GM21619 (cell line): ENCODE measurements at regions not wholly inside any gene's neighbourhood (a gene's known extent, or its start where the extent isn't known, plus 50 kb on each side); places are given as distances from the start of the nearest gene placed in this dataset.

ENCODE experiments used
- ATAC-seq: cut with Tn5 transposase; IDR thresholded peaks from one replicate; pipeline ENCODE4 v1.9.1; 2021; ENCODE audit not compliant: unreplicated experiment

DNA sequence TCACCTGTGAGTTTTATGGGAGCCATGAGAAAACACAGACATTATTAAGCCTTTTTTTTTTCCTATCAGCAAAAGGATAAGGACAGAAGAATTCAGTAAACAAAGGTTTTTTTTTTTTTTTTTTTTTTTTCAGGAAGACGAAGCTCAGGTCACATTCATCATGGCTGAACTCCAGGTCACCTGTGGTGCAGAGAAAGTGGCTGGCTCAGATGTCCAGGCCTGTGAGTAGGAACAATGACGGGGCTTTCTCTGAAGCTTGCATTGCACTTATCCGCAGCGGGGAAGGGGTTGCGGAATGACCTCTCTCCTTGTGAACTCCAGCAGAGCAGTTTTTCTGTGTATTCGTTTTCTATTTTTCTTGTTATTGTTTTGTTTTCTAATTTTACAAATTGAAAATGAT is 759.6 kb upstream of the TMEM132C start:
- no peak for ATAC-seq

DNA sequence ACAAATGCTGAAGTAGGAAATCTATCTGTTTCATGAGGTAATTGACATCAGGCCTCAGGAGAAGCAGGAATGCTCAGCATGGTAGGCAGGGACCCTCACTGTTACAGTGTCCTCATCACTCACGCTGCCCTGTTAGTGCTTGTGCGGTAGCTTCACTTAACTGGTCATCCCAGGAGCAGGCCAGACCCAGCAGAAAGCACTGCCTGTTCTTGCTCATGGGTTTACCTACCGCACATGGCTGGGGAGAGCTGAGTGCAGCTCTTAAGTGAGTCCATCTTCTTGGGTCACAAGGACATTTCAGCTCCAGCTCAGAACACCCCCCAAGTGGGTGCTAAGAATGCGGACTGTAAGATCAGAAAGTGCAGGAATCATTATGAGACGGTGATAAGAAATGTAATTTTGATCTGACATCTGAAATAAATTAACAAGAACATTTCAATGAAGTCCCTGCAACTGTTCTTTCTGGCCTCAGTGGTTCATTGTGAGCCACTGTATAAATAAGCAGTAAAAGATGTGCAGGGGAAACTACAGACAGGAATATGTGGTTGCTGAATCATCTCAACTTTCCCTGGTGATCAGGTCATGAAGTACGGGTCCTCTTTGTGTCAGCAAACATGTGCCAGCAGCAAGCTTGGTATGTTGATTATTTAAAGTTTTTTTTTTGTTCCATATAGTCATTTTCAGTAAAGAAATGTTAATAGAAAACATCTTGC is 757.7 kb upstream of the TMEM132C start:
- no peak for ATAC-seq

DNA sequence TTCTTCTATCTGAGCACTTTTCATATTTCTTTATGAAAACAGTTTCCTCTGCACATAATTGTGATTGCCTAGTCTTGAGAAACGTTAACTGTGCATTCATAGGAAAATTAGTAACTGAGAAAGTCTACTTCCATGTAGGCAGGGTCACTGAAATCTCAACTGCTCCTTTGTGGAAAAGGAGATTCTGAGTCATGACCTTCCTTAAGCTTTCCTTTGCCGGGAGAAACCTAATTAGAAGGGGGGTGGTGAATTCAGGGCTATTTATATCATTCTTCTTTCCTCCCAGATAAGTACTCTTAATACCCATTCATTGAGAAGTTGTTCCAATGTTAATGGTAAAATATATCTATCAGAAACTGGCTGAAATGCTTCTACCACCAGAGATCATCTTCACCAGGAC is 751.0 kb upstream of the TMEM132C start:
- no peak for ATAC-seq

DNA sequence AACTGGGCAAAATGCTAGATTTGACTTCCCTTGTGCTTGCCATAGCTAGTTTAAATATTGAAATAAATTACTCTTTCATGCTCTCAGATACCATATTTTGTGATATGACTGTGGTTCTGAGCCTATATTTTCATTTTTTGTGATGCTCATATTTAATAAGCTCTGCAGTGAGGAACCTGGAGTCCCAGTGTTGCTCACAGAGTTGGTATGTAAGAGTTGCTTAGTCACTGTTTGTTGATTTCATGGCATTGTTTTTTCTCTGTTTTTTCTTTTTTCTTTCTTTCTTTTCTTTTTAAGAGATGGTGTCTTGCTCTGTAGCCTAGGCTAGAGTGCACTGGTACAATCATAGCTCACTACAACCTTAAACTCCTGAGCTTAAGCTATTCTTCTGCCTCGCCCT is 750.5 kb upstream of the TMEM132C start:
- no peak for ATAC-seq

DNA sequence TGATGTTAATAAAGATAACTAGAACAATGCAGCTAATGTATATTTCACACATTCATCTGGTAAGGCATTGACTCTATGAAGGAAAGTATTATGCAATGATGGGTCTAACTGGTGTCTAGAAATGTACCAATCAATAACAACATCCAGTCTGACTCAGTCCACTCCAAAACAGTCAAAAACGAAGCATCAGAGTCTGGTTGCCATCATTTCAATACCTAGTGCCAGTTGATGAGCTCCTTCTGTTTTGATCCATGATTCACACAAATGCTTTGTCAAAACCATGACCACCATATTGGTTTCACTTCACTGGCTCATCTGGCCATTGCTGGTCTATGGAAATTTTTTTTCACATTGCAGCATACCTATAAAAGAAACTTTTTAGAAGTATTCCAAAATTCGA is 747.2 kb upstream of the TMEM132C start:
- ATAC-seq, result no peak

DNA sequence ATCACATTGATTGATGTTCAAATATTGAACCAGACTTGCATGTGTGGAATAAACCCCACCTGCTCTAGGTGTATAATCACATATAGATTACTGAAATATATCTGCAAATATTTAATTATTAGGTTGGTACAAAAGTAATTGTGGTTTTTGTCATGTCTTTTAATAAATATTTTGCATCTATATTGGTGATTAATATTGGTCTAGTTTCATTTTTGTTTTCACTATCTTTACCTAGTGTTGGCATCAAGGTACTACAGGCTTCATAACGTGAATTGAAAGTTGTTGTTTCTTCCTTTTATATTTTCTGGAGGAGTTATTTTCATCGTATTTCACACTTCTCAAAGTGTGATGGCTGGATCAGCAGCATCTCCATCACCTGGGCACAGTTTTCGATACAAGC is 740.0 kb upstream of the TMEM132C start:
- no peak for ATAC-seq

DNA sequence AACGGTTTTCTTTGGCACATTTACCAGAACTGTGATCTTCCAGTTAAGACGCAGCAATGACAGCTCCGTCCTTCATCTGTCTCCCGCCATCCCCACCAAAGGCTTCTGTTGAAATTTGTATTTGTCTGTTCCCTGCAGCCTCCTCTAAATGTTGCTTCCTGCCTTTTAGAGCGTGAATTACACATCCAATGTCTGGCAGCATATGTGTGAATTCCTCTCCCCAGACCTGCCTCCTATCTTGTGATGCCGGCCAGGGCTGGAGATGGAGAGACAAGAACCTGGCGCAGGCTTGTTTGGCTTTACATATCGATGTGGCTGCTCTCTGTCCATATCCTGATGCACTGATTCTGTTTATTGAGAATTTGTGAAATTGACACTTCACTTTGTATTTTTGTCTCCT is 738.4 kb upstream of the TMEM132C start:
- ATAC-seq, result no peak

DNA sequence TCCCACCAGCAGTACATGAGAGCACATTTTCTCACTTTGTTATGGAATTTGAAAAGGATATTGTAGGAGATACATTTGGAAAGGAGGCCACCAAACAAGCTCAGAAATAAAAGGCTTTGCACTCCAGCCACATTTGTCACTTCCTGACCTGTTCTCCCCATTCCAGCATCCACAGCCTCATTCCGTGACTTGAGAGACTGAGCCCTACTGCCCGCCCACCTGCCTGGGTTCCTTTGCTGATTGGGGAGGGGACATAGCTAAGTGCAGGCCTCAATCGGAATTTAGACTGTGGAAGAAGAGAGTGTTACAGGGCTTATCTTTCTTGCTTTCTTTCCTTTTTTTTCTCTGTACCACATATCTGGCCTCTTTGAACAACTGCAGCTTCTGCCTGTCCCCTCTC is 735.4 kb upstream of the TMEM132C start:
- no peak for ATAC-seq

DNA sequence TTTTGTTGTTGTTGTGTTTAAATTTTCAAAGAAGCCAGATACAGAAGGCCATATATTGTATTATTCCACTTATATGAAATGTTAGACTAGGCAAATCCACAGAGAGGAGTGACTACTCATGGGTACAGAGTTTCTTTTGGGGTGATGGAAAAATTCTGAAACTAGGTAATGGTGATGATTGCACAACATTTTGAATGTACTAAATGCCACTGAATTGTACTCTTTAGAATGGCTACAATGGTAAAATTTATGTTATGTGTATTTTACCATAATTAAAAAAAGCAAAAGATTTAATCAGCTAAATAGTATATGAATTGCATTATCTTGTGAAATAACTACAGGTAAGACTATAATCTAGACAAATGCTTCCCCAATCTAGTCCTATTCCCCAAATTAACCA is 733.6 kb upstream of the TMEM132C start:
- no peak for ATAC-seq

DNA sequence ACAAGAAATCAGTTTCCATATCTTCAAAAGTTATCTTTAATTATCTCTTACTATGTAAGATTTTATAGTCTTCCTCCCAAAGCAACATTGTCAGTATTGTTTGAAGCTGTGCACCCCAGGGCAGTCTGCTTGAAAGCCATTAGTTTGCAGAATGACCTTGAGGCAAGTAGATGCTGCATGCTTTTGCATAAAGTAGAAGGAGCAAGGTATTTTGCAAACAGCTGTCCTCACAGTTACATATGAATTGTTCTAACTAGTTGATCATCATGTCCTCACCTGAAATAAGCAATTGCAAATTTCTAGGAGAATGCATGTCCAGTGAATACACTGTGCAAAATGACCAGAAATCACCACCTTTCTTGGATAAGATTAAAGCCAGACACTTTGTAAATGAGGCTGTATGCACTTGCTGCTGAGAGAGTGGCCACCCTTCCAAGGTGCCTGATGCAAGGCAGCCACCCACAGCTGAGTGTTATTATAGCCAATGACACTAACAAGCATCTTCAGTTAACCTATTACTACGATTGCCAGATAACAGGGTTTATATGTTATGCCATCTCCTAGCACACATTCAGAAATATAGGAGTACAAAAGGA is 730.0 kb upstream of the TMEM132C start:
- ATAC-seq, result no peak

DNA sequence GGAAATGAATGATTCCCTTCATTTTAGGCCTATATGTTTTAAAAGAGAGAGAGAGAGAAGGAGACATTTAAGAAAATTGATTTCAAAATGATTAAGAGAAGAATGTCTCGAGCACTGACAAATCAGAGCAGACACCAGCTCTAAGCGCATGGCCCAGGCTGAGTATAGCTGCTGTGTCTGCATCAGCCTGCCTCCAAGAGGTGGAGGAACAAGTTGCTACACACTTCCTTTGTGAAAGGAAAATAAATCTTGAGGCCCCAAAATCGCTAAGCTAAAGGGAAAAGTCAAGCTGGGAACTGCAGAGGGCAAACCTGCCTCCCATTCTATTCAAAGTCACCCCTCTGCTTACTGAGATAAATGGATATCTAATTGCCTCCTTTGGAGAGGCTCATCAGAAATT is 728.7 kb upstream of the TMEM132C start:
- ATAC-seq, result no peak

DNA sequence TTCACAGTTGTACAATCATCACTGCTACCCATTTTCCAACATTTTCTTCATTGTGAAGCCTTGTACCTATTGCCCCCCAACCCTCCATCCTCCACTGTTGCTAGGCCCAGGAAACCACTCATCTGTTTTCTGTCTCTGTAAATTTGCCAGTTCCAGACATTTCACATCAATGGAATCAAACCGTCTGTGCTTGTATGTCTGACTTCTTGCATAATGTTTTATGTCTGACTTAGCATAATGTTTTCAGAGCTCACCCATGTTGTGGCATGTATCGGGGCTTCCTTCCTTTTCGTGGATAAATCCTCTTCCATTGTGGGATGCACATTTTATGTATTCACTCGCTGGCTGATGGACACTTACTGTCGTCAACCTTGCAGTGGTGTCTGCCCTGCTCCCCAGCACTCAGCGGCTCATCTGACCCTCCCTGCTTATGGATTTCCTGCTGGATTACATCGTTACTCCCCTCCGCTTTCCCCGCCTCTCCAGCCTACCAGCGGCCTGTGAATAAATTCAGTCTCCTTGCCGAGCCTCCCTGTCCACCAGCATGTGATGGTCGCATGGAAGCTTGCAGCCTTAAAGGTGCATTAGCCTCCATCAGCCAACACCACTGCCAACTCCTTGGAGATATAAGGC is 727.6 kb upstream of the TMEM132C start:
- ATAC-seq, result no peak

DNA sequence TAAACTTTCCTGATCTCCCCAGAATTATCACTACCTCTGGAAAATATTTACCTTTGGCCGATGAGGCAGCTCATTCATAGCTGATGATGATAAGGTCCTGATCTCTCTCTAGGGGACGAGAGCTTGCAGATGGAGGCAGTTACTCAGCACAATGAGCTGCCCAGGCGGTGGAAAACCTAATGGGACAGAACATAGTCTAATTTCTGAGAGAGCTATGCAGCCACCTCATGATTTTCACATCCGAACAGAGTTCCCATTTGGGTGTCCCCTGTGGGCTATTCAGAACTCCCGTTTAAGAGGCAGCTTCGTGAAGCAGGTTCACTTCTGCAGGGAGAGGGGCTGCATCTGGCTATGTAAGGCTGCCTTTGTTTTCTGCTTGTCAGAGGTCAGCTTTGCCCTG is 724.6 kb upstream of the TMEM132C start:
- no peak for ATAC-seq

DNA sequence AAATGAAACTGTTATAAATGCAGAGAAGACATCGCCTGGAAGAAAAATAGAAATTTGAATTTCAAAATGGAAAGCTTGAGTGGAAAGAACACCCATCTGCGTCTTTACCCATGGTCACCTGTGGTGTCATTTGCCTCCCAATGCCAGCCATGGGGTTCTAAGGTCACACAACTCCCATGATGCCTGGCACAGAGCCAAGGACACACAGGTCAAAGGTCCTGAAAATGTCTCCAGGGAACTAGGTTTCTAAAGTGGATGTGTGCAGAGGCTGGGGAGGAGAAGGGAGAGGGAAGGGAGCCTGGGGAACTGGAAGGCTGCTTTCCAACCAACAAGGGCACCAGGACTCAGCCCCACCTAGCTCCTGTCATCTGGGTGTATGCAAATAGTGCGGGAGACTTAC is 724.0 kb upstream of the TMEM132C start:
- no peak for ATAC-seq

DNA sequence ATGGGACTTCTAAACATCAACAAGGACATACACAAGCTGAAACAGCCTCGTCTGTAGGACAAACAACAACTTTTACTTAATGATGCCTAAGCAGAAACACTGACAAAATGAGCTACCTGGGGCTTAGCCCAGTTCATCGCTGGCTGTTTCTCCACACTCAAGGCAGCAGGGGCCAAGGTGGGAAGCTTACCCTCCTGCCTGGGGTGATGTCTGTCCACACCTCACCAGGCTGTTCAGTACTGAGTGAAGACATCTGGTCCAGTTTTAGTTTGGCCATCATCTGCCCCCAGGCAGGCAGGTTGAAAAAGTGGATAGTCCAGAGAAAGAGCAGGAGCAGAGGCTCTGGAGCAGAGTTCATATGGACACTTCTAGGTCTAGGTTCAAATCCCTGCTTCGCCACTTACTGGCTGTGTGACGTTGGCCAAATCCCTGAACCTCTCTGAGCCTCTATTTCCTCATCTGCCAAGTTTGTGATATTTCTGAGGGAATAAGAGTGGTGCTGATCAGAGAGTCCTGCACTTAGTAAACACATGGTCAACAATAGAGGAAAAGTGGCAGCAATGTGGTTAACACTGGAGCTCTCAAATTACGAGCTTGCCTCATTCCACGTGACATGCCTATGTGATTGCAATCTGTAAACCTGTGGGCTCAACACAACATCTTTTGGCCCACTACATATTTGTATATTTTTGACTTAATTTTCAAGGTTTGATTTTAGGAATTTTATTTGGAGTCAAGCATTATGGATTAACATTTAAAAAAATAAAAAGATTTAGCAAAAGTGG is 720.1 kb upstream of the TMEM132C start:
- ATAC-seq, result no peak

DNA sequence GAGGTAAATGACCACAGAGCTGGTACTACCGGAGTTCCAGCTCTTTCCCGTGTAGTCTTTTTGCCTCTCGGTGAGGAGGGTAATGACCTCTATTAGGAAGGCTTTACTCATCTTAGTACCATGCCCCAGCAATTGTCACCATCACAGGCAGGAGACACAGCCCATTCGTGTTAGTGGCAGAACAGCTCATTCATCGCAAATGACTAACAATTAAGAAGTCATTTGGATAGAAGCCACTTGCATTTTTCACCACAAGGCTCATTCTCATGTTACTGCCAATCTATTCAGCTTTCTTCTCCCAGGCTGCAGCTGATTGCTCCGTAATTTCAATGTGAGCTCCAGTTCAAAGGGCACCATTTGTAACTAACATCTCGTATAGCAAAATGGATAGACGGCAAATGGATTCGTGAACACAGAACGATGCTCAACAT is 718.8 kb upstream of the TMEM132C start:
- ATAC-seq, result no peak

DNA sequence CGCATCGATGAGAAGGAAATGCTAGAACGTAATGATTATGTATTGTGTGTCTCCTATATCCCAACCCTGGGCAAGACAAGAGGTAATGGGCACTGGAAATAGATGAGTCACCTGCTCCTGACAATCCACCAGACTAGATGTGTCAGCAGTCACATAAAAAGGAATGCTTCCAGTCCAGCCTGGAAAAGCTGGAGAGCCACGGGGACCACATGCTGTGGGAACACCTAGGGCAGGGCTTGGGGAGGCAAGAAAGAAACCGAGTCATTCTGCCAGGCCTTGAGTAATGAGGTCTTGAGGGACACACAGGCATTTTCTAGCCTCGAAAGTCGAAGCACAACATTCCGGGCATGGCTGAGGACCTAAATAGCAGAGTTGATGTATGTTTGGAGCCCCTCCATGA is 716.7 kb upstream of the TMEM132C start:
- ATAC-seq, result no peak

DNA sequence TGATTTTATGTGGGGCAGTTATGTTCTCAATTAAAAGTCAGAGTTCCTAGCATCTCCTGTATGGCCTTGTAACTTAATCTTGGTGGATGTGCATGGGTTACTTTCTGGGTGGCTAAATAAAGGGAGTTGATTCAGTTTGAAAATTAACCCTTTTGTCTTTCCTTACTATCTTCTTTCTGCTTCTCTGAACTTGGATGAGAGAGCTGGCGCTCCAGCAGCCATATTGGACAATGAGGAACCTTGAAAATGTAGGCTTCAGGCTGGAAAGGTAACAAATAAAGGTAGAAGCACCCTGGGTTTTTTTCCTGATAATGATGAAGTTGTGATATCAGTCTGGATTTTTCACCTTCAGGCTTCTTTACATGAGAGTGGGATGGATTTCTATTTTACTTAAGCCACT is 714.1 kb upstream of the TMEM132C start:
- no peak for ATAC-seq

DNA sequence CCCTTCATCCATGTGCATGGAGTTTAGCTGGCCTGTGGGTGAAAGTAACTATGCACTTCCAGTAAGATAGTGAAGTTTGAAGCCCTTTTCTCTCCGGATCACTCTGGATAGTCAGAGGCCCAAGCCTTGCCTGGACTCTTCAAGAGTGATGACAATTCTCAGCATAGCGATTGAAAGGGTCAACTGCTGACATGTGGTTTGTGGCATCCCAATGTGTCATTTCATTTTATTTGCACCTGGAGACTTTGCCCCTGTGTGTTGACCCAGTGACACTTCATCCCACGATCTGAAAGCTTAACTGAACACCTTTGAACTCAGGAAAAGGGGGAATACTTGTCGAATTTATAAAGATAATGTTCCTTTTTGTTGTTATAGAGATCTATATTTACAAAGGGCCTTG is 711.9 kb upstream of the TMEM132C start:
- ATAC-seq, result no peak

DNA sequence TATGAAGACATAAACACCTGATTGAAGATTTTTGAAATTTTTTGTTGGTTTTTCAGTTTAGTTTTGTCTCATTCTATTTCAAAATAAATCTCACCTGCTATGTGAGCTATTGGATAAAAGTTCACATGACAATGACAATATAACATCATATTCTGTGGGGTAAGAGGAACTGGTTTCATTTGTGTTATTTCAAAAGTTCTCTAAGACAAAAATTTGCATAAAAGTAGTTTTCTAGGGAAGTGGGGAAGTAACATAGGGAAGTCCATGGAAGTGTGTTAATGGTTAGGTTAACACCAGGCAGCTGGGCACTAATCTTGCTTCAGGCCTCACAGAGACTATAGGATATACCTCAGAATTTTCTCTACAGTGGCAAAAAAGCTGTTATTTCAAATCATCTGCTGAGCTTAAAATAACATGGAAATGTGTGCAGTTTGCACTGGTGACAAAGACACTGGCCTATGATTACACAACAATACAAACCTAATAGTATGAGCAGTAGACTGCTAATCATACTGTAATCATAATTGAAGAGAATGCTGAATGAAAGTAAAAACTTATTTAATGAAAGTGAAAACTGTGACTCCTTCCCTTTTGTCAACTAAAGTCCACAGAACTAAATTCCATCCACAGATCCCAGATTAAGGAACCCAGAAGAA is 710.6 kb upstream of the TMEM132C start:
- ATAC-seq, result no peak

DNA sequence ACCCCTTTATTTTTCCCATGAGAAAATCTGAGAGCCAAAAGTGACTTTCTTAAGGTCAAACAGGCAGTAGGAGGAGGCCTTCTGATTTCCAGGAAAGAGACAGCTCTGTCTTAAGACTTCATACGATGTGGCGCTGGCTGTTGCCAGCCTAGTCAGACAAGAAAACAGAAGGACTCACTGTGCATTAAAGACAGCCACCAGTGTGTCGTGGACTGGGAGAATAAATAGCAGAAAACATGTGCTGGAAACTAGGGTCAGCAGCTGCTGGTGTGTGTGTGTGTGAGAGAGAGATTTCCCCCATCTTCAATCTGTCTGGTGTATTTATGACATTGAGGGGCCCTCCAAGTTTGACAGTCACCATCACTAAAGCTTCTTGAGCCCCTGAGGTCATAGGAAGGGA is 708.6 kb upstream of the TMEM132C start:
- ATAC-seq, result no peak
